ENCODE measurements at regions not wholly inside any gene's neighbourhood (a gene's known extent, or its start where the extent isn't known, plus 50 kb on each side); places are given as distances from the start of the nearest gene placed in this dataset.

- Mint-ChIP-seq H3K36me3 (no peaks in the 10 kb centered on the region), H3K27ac (no peak overlapping the region), H3K4me1 (no peaks in the 10 kb centered on the region), H3K27me3 (ENCODE audit: low read depth in 2 of 2) (no peaks in the 10 kb centered on the region), H3K4me3 (no peak overlapping the region), H3K9me3 (peaks cover 3 to 10% of the 10 kb centered on the region in 2 donors)
- ATAC-seq (no peak), DNase-seq (no peak)
- Histone ChIP-seq H3K4me1 (ENCODE audit: control insufficient read depth, insufficient read depth, low read length) (no peaks in the 10 kb centered on the region), H3K27me3 (ENCODE audit: control insufficient read depth, insufficient read depth, low read length) (no peaks in the 10 kb centered on the region), H3K27ac (ENCODE audit: low read length) (no peak overlapping the region), H3K9me3 (ENCODE audit: control insufficient read depth, insufficient read depth, low read length) (no peaks in the 10 kb centered on the region), H3K36me3 (ENCODE audit: control insufficient read depth, insufficient read depth, low read length) (no peaks in the 10 kb centered on the region), H3K4me3 (ENCODE audit: low read length) (no peak overlapping the region)
- WGBS (ENCODE audit: insufficient coverage), result 100% methylated on average over 1 of the region's 1 CpG
- intact Hi-C loops (cut with micrococcal nuclease), result no loop called here
- no peak for TF ChIP-seq CTCF (IDR thresholded peaks at IDR 0.05)
These were observed 243.6 kb upstream of the IGFBP3 start for GRCh38 chr7:46164629-46165028.

- DNase-seq (no peak), ATAC-seq (no peak)
- TF ChIP-seq CTCF (IDR thresholded peaks at IDR 0.05), result no peak
- no peaks in the 10 kb centered on the region for H3K36me3 Mint-ChIP-seq
- Histone ChIP-seq H3K9me3 (ENCODE audit: control insufficient read depth, insufficient read depth, low read length) (no peaks in the 10 kb centered on the region), H3K4me1 (ENCODE audit: control insufficient read depth, insufficient read depth, low read length) (no peaks in the 10 kb centered on the region), H3K27me3 (ENCODE audit: control insufficient read depth, insufficient read depth, low read length) (no peaks in the 10 kb centered on the region), H3K36me3 (ENCODE audit: control insufficient read depth, insufficient read depth, low read length) (no peaks in the 10 kb centered on the region), H3K27ac (ENCODE audit: low read length) (no peak overlapping the region), H3K4me3 (ENCODE audit: low read length) (no peak overlapping the region)
- no peak overlapping the region for H3K27ac Mint-ChIP-seq
- H3K4me3 Mint-ChIP-seq, result no peak overlapping the region
- peaks cover 3 to 12% of the 10 kb centered on the region in 2 donors for H3K9me3 Mint-ChIP-seq
- no peaks in the 10 kb centered on the region for H3K27me3 Mint-ChIP-seq (ENCODE audit: low read depth in 2 of 2)
- H3K4me1 Mint-ChIP-seq, result no peaks in the 10 kb centered on the region
- 75% methylated on average over 1 of the region's 1 CpG for WGBS (ENCODE audit: insufficient coverage)
- intact Hi-C loops (cut with micrococcal nuclease), result no loop called here
These were observed 242.2 kb upstream of the IGFBP3 start for GRCh38 chr7:46163246-46163645.

GRCh38 chr7:46162609-46163008 lies 241.5 kb upstream of the IGFBP3 start:
- 78% methylated on average over 3 of the region's 3 CpGs for WGBS (ENCODE audit: insufficient coverage)
- no peaks in the 10 kb centered on the region for H3K36me3 ChIP-seq (ENCODE audit: control insufficient read depth, insufficient read depth, low read length)
- H3K27me3 ChIP-seq (ENCODE audit: control insufficient read depth, insufficient read depth, low read length), result no peaks in the 10 kb centered on the region
- Mint-ChIP-seq H3K27me3 (ENCODE audit: low read depth in 2 of 2) (no peaks in the 10 kb centered on the region), H3K27ac (no peak overlapping the region), H3K4me1 (no peaks in the 10 kb centered on the region), H3K9me3 (peaks cover 3 to 12% of the 10 kb centered on the region in 2 donors), H3K36me3 (no peaks in the 10 kb centered on the region), H3K4me3 (no peak overlapping the region)
- H3K9me3 ChIP-seq (ENCODE audit: control insufficient read depth, insufficient read depth, low read length), result no peaks in the 10 kb centered on the region
- DNase-seq (no peak), ATAC-seq (no peak)
- no peak overlapping the region for H3K4me3 ChIP-seq (ENCODE audit: low read length)
- intact Hi-C loops (cut with micrococcal nuclease), result no loop called here
- no peaks in the 10 kb centered on the region for H3K4me1 ChIP-seq (ENCODE audit: control insufficient read depth, insufficient read depth, low read length)
- TF ChIP-seq CTCF (IDR thresholded peaks at IDR 0.05), result no peak
- no peak overlapping the region for H3K27ac ChIP-seq (ENCODE audit: low read length)

GRCh38 chr7:46160861-46161260 lies 239.8 kb upstream of the IGFBP3 start:
- no peak overlapping the region for H3K4me3 ChIP-seq (ENCODE audit: low read length)
- H3K9me3 ChIP-seq (ENCODE audit: control insufficient read depth, insufficient read depth, low read length), result no peaks in the 10 kb centered on the region
- intact Hi-C loops (cut with micrococcal nuclease), result no loop called here
- Mint-ChIP-seq H3K9me3 (peaks cover 3 to 7% of the 10 kb centered on the region in 2 donors), H3K27me3 (ENCODE audit: low read depth in 2 of 2) (no peaks in the 10 kb centered on the region), H3K27ac (no peak overlapping the region), H3K36me3 (no peaks in the 10 kb centered on the region), H3K4me3 (no peak overlapping the region), H3K4me1 (no peaks in the 10 kb centered on the region)
- H3K27ac ChIP-seq (ENCODE audit: low read length), result no peak overlapping the region
- 89% methylated on average over 7 of the region's 7 CpGs for WGBS (ENCODE audit: insufficient coverage)
- no peak for TF ChIP-seq CTCF (IDR thresholded peaks at IDR 0.05)
- ATAC-seq (no peak), DNase-seq (no peak)
- H3K27me3 ChIP-seq (ENCODE audit: control insufficient read depth, insufficient read depth, low read length), result no peaks in the 10 kb centered on the region
- H3K36me3 ChIP-seq (ENCODE audit: control insufficient read depth, insufficient read depth, low read length), result no peaks in the 10 kb centered on the region
- H3K4me1 ChIP-seq (ENCODE audit: control insufficient read depth, insufficient read depth, low read length), result no peaks in the 10 kb centered on the region

Data from natural killer cell (primary cell).